NCI-H2196 treated with DMSO at 0.1 percent for 48 hours (cell line): ENCODE measurements at regions not wholly inside any gene's neighbourhood (a gene's known extent, or its start where the extent isn't known, plus 50 kb on each side); places are given as distances from the start of the nearest gene placed in this dataset.

Source experiments
- DNase-seq: peaks from one replicate; lab custom pipeline; 2025; ENCODE audit not compliant: unreplicated experiment; lab: John Stamatoyannopoulos, UW

- no peak for DNase-seq
These were observed 251.4 kb downstream of the GLI2 start for GRCh38 chr2:120986898-120987650.

GRCh38 chr2:120988051-120988699, 252.5 kb downstream of the GLI2 start:
- DNase-seq = no peak

GRCh38 chr2:120988700-120989511, 253.2 kb downstream of the GLI2 start:
- no peak for DNase-seq

- DNase-seq = no peak
These were observed 254.1 kb downstream of the GLI2 start for GRCh38 chr2:120989512-120990441.

GRCh38 chr2:120990451-120990871, 254.8 kb downstream of the GLI2 start:
- no peak for DNase-seq

GRCh38 chr2:120991441-120991840, 255.8 kb downstream of the GLI2 start:
- no peak for DNase-seq

- no peak for DNase-seq
These were observed 257.3 kb downstream of the GLI2 start for GRCh38 chr2:120992791-120993555.

GRCh38 chr2:120993661-120994060, 258.0 kb downstream of the GLI2 start:
- no peak for DNase-seq

- no peak for DNase-seq
These were observed 258.8 kb downstream of the GLI2 start for GRCh38 chr2:120994301-120994995.

GRCh38 chr2:120995152-120995551, 259.5 kb downstream of the GLI2 start:
- no peak for DNase-seq

GRCh38 chr2:120995656-120996190, 260.1 kb downstream of the GLI2 start:
- DNase-seq = no peak

- DNase-seq = no peak
These were observed 263.9 kb downstream of the GLI2 start for GRCh38 chr2:120999377-121000097.

GRCh38 chr2:121000804-121001203, 265.1 kb downstream of the GLI2 start:
- DNase-seq = no peak

- no peak for DNase-seq
These were observed 266.0 kb downstream of the GLI2 start for GRCh38 chr2:121001641-121002040.

GRCh38 chr2:121002597-121002996, 266.9 kb downstream of the GLI2 start:
- no peak for DNase-seq

- DNase-seq = no peak
These were observed 267.7 kb downstream of the GLI2 start for GRCh38 chr2:121003391-121003790.

- DNase-seq = no peak
These were observed 268.7 kb downstream of the GLI2 start for GRCh38 chr2:121004359-121004758.

- no peak for DNase-seq
These were observed 269.3 kb downstream of the GLI2 start for GRCh38 chr2:121004950-121005349.
